ENCODE measurements at regions not wholly inside any gene's neighbourhood (a gene's known extent, or its start where the extent isn't known, plus 50 kb on each side); places are given as distances from the start of the nearest gene placed in this dataset.

DNA sequence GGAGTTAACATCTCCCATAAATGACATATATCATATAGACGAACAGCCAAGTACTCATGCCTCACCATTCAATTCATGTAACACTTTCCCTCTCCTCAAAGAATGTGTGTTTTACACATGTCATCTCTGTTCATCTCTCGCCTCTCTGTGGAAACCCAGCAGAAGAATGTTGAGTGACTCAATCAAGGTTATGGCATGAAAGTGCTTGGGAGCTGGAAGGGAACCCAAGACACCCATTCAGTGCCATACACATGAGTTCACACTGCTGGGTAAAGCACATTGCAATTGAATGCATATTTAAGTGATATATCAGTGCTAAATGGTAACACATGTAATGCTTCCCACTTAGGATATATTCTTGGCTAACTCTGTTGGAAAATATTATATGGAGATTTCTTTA, 322.9 kb downstream of the PTEN start:
- TF ChIP-seq YY1 (IDR thresholded peaks at IDR 0.05; ENCODE audit: low read depth, low read length) (no peak), POLR2AphosphoS5 (IDR thresholded peaks at IDR 0.05; ENCODE audit: low read length) (no peak), IRF4 (IDR thresholded peaks at IDR 0.05; ENCODE audit: low read depth, low read length) (no peak), ZNF274 (IDR thresholded peaks at IDR 0.05; ENCODE audit: insufficient read depth, insufficient read length) (no peak), MYC (IDR thresholded peaks at IDR 0.05; ENCODE audit: insufficient read depth, insufficient read length, insufficient replicate concordance, low read length, severe bottlenecking) (no peak)
- TF ChIP-seq, protein P1, sequence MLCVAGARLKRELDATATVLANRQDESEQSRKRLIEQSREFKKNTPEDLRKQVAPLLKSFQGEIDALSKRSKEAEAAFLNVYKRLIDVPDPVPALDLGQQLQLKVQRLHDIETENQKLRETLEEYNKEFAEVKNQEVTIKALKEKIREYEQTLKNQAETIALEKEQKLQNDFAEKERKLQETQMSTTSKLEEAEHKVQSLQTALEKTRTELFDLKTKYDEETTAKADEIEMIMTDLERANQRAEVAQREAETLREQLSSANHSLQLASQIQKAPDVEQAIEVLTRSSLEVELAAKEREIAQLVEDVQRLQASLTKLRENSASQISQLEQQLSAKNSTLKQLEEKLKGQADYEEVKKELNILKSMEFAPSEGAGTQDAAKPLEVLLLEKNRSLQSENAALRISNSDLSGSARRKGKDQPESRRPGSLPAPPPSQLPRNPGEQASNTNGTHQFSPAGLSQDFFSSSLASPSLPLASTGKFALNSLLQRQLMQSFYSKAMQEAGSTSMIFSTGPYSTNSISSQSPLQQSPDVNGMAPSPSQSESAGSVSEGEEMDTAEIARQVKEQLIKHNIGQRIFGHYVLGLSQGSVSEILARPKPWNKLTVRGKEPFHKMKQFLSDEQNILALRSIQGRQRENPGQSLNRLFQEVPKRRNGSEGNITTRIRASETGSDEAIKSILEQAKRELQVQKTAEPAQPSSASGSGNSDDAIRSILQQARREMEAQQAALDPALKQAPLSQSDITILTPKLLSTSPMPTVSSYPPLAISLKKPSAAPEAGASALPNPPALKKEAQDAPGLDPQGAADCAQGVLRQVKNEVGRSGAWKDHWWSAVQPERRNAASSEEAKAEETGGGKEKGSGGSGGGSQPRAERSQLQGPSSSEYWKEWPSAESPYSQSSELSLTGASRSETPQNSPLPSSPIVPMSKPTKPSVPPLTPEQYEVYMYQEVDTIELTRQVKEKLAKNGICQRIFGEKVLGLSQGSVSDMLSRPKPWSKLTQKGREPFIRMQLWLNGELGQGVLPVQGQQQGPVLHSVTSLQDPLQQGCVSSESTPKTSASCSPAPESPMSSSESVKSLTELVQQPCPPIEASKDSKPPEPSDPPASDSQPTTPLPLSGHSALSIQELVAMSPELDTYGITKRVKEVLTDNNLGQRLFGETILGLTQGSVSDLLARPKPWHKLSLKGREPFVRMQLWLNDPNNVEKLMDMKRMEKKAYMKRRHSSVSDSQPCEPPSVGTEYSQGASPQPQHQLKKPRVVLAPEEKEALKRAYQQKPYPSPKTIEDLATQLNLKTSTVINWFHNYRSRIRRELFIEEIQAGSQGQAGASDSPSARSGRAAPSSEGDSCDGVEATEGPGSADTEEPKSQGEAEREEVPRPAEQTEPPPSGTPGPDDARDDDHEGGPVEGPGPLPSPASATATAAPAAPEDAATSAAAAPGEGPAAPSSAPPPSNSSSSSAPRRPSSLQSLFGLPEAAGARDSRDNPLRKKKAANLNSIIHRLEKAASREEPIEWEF (IDR thresholded peaks at IDR 0.05; ENCODE audit: insufficient replicate concordance, low read depth, low read length): no peak
- TF ChIP-seq, protein P2, sequence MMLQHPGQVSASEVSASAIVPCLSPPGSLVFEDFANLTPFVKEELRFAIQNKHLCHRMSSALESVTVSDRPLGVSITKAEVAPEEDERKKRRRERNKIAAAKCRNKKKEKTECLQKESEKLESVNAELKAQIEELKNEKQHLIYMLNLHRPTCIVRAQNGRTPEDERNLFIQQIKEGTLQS (IDR thresholded peaks at IDR 0.05; ENCODE audit: borderline replicate concordance, extremely low read depth, low read depth, low read length): no peak
- TF ChIP-seq, protein P3, sequence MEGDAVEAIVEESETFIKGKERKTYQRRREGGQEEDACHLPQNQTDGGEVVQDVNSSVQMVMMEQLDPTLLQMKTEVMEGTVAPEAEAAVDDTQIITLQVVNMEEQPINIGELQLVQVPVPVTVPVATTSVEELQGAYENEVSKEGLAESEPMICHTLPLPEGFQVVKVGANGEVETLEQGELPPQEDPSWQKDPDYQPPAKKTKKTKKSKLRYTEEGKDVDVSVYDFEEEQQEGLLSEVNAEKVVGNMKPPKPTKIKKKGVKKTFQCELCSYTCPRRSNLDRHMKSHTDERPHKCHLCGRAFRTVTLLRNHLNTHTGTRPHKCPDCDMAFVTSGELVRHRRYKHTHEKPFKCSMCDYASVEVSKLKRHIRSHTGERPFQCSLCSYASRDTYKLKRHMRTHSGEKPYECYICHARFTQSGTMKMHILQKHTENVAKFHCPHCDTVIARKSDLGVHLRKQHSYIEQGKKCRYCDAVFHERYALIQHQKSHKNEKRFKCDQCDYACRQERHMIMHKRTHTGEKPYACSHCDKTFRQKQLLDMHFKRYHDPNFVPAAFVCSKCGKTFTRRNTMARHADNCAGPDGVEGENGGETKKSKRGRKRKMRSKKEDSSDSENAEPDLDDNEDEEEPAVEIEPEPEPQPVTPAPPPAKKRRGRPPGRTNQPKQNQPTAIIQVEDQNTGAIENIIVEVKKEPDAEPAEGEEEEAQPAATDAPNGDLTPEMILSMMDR (IDR thresholded peaks at IDR 0.05 in 2 of 3, conservative IDR thresholded peaks at IDR 0.05 in 1 of 3; ENCODE audit: control insufficient read depth in 2 of 3, extremely low read depth in 1 of 3, insufficient read depth in 1 of 3, low read depth in 3 of 3, low read length in 3 of 3): no peak

All from GM12878 (cell line).